ENCODE measurements at regions not wholly inside any gene's neighbourhood (a gene's known extent, or its start where the extent isn't known, plus 50 kb on each side); places are given as distances from the start of the nearest gene placed in this dataset.

DNA sequence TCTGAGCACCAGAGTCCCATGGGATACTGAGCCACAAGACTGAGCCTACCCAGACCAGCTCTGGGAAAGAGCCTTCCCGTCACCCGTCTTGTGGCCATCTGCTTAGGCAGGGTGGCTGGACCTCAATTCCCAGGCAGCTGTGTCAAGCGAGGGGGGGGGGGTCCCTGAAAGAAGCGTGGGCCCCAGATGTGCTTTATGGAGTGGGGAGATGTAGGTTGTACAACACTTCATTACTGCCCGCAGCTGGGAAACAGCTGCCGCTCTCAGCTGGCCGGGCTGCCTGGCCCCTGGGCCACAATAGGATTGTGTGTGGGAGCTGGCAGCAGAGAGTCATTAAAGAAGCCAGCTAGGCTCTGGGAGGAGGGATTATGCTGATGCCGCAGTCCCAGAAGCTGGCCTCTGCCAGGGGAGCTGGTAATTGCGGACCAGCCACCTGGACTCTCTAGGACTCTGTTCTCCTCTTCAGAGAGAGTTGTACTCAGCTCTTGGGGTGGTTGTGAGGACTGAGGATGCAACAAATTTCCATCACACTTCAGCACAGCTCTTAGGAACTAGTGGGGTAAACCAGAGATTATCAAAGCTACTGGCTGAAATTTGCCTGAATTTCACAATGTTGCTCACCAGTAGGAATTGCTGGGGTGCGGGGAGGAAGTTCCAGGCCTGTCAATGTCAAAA, 145.4 kb downstream of the GADD45G start:
- H3K4me1 ChIP-seq (ENCODE audit: insufficient read depth, low read length, poor library complexity, severe bottlenecking): no peaks in the 10 kb centered on the region
- TF ChIP-seq, protein P1, sequence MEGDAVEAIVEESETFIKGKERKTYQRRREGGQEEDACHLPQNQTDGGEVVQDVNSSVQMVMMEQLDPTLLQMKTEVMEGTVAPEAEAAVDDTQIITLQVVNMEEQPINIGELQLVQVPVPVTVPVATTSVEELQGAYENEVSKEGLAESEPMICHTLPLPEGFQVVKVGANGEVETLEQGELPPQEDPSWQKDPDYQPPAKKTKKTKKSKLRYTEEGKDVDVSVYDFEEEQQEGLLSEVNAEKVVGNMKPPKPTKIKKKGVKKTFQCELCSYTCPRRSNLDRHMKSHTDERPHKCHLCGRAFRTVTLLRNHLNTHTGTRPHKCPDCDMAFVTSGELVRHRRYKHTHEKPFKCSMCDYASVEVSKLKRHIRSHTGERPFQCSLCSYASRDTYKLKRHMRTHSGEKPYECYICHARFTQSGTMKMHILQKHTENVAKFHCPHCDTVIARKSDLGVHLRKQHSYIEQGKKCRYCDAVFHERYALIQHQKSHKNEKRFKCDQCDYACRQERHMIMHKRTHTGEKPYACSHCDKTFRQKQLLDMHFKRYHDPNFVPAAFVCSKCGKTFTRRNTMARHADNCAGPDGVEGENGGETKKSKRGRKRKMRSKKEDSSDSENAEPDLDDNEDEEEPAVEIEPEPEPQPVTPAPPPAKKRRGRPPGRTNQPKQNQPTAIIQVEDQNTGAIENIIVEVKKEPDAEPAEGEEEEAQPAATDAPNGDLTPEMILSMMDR (conservative IDR thresholded peaks at IDR 0.05; ENCODE audit: low read depth, low read length): no peak
- no peak for TF ChIP-seq EZH2 (IDR thresholded peaks at IDR 0.05; ENCODE audit: borderline replicate concordance, low read depth, low read length, poor library complexity, severe bottlenecking)
- no peak overlapping the region for H3K4me3 ChIP-seq (ENCODE audit: low read depth, low read length, poor library complexity, severe bottlenecking)
- H3K9me3 ChIP-seq (ENCODE audit: low read depth, low read length, poor library complexity, severe bottlenecking): no peaks in the 10 kb centered on the region
- no peak overlapping the region for H3K27ac ChIP-seq (ENCODE audit: low read depth, low read length, poor library complexity, severe bottlenecking)
- intact Hi-C loops (cut with micrococcal nuclease; ENCODE audit: unreplicated experiment): no loop called here
- no peaks in the 10 kb centered on the region for H3K27me3 ChIP-seq (replicated peaks; ENCODE audit: insufficient read depth, low read depth, low read length, poor library complexity)
- ChIA-PET POLR2A (ENCODE audit: low non-redundant PET) (no interaction called here), CTCF (interaction anchor here (0.7 kb wide), 1 partner anchor 155 kb away, joined by 3 read pairs; no protein-coding TSS in a partner anchor)
- no peaks in the 10 kb centered on the region for H3K36me3 ChIP-seq (ENCODE audit: insufficient read depth, low read length, poor library complexity, severe bottlenecking)
- no peak for DNase-seq (ENCODE audit: low spot score)
- BruUV-seq (replicated peaks): no TSS peak

DNA sequence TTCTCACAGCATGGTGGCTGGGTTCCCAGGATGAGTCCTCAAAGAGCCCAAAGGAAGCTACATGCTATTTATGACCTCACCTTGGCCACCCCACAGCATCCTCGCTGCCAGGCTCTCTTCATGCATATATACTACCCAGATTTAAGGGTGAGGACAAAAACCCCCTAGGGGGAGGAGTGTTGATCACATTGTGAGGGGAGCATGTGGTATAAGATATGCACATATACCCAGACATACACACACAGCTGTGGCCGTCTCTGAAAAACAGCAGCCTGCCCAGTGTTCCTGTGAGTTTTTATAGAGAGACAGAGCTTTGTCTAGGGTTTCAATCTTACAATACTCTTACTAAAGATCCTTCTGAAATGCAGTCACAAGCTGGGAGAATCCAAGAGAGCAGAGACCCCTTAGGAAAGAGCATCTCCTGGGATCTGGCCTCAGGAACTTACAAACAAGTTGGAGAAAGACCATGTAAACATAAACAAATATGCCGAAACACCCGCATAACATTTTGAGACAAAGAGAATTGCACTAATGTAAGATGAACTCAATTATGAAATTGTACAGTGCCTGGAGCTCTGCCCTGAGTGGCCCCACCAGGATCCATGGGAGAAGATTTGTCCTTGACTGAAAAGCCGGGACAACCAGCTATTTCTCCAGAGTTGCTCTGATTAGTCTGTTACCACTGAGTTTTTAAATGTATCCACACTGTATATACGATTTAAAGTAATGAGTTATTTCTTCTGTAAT, 146.4 kb downstream of the GADD45G start:
- intact Hi-C loops (cut with micrococcal nuclease; ENCODE audit: unreplicated experiment): no loop called here
- ChIA-PET CTCF (no interaction called here), POLR2A (ENCODE audit: low non-redundant PET) (no interaction called here)
- H3K27me3 ChIP-seq (replicated peaks; ENCODE audit: insufficient read depth, low read depth, low read length, poor library complexity): no peaks in the 10 kb centered on the region
- no TSS peak for BruUV-seq (replicated peaks)
- TF ChIP-seq, protein P1 (conservative IDR thresholded peaks at IDR 0.05; ENCODE audit: low read depth, low read length): no peak
- TF ChIP-seq EZH2 (IDR thresholded peaks at IDR 0.05; ENCODE audit: borderline replicate concordance, low read depth, low read length, poor library complexity, severe bottlenecking): no peak
- H3K36me3 ChIP-seq (ENCODE audit: insufficient read depth, low read length, poor library complexity, severe bottlenecking): no peaks in the 10 kb centered on the region
- no peaks in the 10 kb centered on the region for H3K4me1 ChIP-seq (ENCODE audit: insufficient read depth, low read length, poor library complexity, severe bottlenecking)
- H3K27ac ChIP-seq (ENCODE audit: low read depth, low read length, poor library complexity, severe bottlenecking): no peak overlapping the region
- DNase-seq (ENCODE audit: low spot score): no peak
- no peak overlapping the region for H3K4me3 ChIP-seq (ENCODE audit: low read depth, low read length, poor library complexity, severe bottlenecking)
- H3K9me3 ChIP-seq (ENCODE audit: low read depth, low read length, poor library complexity, severe bottlenecking): no peaks in the 10 kb centered on the region

DNA sequence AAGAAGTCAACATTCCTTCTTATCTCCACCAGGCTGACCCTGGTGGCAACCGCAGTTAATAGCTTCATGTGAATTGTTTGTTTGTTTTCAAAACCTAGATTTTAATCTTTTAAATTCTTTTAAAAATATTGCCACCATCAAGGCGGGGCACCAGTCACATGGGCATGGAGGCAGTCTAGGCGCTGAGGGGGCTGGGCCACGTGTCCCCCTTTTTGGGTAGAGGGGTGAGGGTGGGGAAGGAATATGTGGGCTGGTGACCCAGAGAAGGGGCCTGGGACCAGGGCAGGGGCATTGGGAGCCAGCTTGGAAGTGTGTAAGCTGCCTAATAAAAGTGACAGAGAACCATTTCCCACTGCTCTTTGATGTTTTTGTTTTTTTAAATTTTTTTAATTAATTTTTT, 147.3 kb downstream of the GADD45G start:
- CTCF ChIA-PET: no interaction called here
- POLR2A ChIA-PET (ENCODE audit: low non-redundant PET): no interaction called here
- Histone ChIP-seq H3K27me3 (replicated peaks; ENCODE audit: insufficient read depth, low read depth, low read length, poor library complexity) (no peaks in the 10 kb centered on the region), H3K4me3 (ENCODE audit: low read depth, low read length, poor library complexity, severe bottlenecking) (no peak overlapping the region), H3K36me3 (ENCODE audit: insufficient read depth, low read length, poor library complexity, severe bottlenecking) (no peaks in the 10 kb centered on the region), H3K9me3 (ENCODE audit: low read depth, low read length, poor library complexity, severe bottlenecking) (no peaks in the 10 kb centered on the region), H3K4me1 (ENCODE audit: insufficient read depth, low read length, poor library complexity, severe bottlenecking) (no peaks in the 10 kb centered on the region), H3K27ac (ENCODE audit: low read depth, low read length, poor library complexity, severe bottlenecking) (no peak overlapping the region)
- TF ChIP-seq, protein P1 (conservative IDR thresholded peaks at IDR 0.05; ENCODE audit: low read depth, low read length): no peak
- TF ChIP-seq EZH2 (IDR thresholded peaks at IDR 0.05; ENCODE audit: borderline replicate concordance, low read depth, low read length, poor library complexity, severe bottlenecking): no peak
- no peak for DNase-seq (ENCODE audit: low spot score)
- intact Hi-C loops (cut with micrococcal nuclease; ENCODE audit: unreplicated experiment): no loop called here
- BruUV-seq (replicated peaks): no TSS peak
